K562 (cell line): ENCODE measurements at regions not wholly inside any gene's neighbourhood (a gene's known extent, or its start where the extent isn't known, plus 50 kb on each side); places are given as distances from the start of the nearest gene placed in this dataset.

Experiments used
- ATAC-seq: fragments of 200-7000 bp; cut with Tn5 transposase; 3 replicates; pipeline ENCODE4 v1.9.1; 2020; ENCODE audit warnings: moderate library complexity
- BruUV-seq: library from RNA; stranded (reverse); fragments of 400-500 nt; replicated peaks from 2 replicates; lab custom pipeline; 2021; lab: Mats Ljungman, UMichigan
- CTCF ChIA-PET: fragments of 300-600 bp; formaldehyde crosslinking; extraction: SDS; loops from one replicate; lab custom pipeline; 2021; ENCODE audit warnings: low intra/inter-chr PET ratio; lab: Yijun Ruan, JAX
- POLR2A ChIA-PET: fragments of 300-600, 350-650 bp; sonication (Branson Sonifier 250); formaldehyde crosslinking; extraction: SDS; loops from one replicate; lab custom pipeline; 2021; ENCODE audit warnings: antibody characterized with exemption, inconsistent platforms; lab: Yijun Ruan, JAX
- DNase-seq, 4 experiments: peaks; one replicate each; pipeline versions ENCODE4 v3.0.0 to v3.0.0-alpha.2; 2011 to 2018; ENCODE audit warnings: low spot score in 3 of 4, mixed read lengths in 3 of 4; ENCODE audit errors: extremely low read depth in 1 of 4
- FAIRE-seq: peaks from 2 replicates; lab custom pipeline; 2011; peaks lifted over from hg19 to GRCh38; lab: Jason Lieb, UNC
- H2AFZ ChIP-seq: 2 replicates; pipeline ENCODE4 v1.6.0; 2011; ENCODE audit warnings: low read depth, low read length, control low read depth, inconsistent platforms
- H3K27ac ChIP-seq: fragments of 200-600 bp; 3 replicates; pipeline ENCODE4 v1.8.0; 2011; ENCODE audit warnings: low read depth, mild to moderate bottlenecking, control low read depth, inconsistent platforms, low read length, moderate library complexity, mixed read lengths; ENCODE audit errors: extremely low read depth
- H3K27me3 ChIP-seq, 2 experiments: fragments of 300-600 bp in 1 of 2; 2 replicates in 1 of 2; 3 replicates in 1 of 2; pipeline versions ENCODE4 v1.6.0 to v1.8.0; 2011; ENCODE audit warnings: inconsistent platforms in 2 of 2, low read length in 2 of 2, mild to moderate bottlenecking in 1 of 2, mixed read lengths in 1 of 2, moderate library complexity in 1 of 2; ENCODE audit not compliant: control insufficient read depth in 2 of 2, insufficient read depth in 2 of 2
- H3K36me3 ChIP-seq: fragments of 300-600 bp; 3 replicates; pipeline ENCODE4 v1.8.0; 2011; ENCODE audit warnings: mild to moderate bottlenecking, low read length, inconsistent platforms; ENCODE audit not compliant: control insufficient read depth, insufficient read depth
- H3K4me1 ChIP-seq, 2 experiments: fragments of 200-600 bp in 1 of 2; replicated peaks in 1 of 2; 2 replicates in 1 of 2; 3 replicates in 1 of 2; pipeline versions ENCODE4 v1.5.1 to v1.8.0; 2011; ENCODE audit warnings: inconsistent platforms in 2 of 2, low read length in 2 of 2, mild to moderate bottlenecking in 1 of 2, mixed read lengths in 1 of 2, moderate library complexity in 1 of 2; ENCODE audit not compliant: control insufficient read depth in 2 of 2, insufficient read depth in 2 of 2
- H3K4me2 ChIP-seq: 2 replicates; pipeline ENCODE4 v1.6.1; 2011; ENCODE audit warnings: low read length, control low read depth, inconsistent platforms, mixed read lengths; ENCODE audit not compliant: insufficient read depth
- H3K4me3 ChIP-seq: fragments of 200-600 bp; sonication (generic), shearing (Covaris generic); 2 replicates; pipeline ENCODE4 v1.5.1; 2016; ENCODE audit warnings: control low read depth, inconsistent platforms
- H3K79me2 ChIP-seq: fragments of 200-600 bp; 3 replicates; pipeline ENCODE4 v1.8.0; 2011; ENCODE audit warnings: low read length, inconsistent platforms; ENCODE audit not compliant: control insufficient read depth, insufficient read depth
- H3K9ac ChIP-seq, 2 experiments: 2 replicates each; pipeline versions ENCODE4 v1.6.0 to v1.6.1; 2011; ENCODE audit warnings: low read depth in 2 of 2, low read length in 2 of 2, control low read depth in 1 of 2, inconsistent platforms in 1 of 2, mild to moderate bottlenecking in 1 of 2, mixed read lengths in 1 of 2; ENCODE audit not compliant: insufficient read depth in 1 of 2
- H3K9me1 ChIP-seq: one replicate; pipeline ENCODE4 v1.6.0; 2011; ENCODE audit warnings: inconsistent platforms, mild to moderate bottlenecking, low read length, moderate library complexity; ENCODE audit not compliant: control insufficient read depth, insufficient read depth
- H3K9me3 ChIP-seq: replicated peaks from 2 replicates; pipeline ENCODE4 v1.5.1; 2011; ENCODE audit warnings: low read depth, low read length, inconsistent platforms; ENCODE audit not compliant: control insufficient read depth, insufficient read depth
- H4K20me1 ChIP-seq: replicated peaks from 2 replicates; pipeline ENCODE4 v1.6.1; 2011; ENCODE audit warnings: low read length, inconsistent platforms, mixed read lengths; ENCODE audit not compliant: control insufficient read depth, insufficient read depth
- FOXK1 ChIP-seq: sonication (generic); formaldehyde crosslinking; IDR thresholded peaks from 2 replicates; pipeline ENCODE4 v1.8.0; 2022; ENCODE audit warnings: missing genetic modification reagents, mild to moderate bottlenecking, borderline replicate concordance
- GATAD2B ChIP-seq: fragments of 450-650 bp; IDR thresholded peaks from 2 replicates; pipeline ENCODE4 v1.6.1; 2017; ENCODE audit warnings: mild to moderate bottlenecking, borderline replicate concordance
- GTF3C2 ChIP-seq: IDR thresholded peaks from 3 replicates; pipeline ENCODE4 v1.6.1; 2011; ENCODE audit warnings: borderline replicate concordance, mild to moderate bottlenecking, moderate library complexity; ENCODE audit not compliant: insufficient read length; ENCODE audit errors: extremely low read depth
- LARP7 ChIP-seq: fragments of 450-650 bp; IDR thresholded peaks from 2 replicates; pipeline ENCODE4 v1.6.1; 2016
- MAFF ChIP-seq: IDR thresholded peaks from 2 replicates; pipeline ENCODE4 v1.6.1; 2012; ENCODE audit warnings: low read length, improper control_type of control experiment
- NRF1 ChIP-seq, 2 experiments: fragments of 450-650 bp; IDR thresholded peaks in 1 of 2; conservative IDR thresholded peaks in 1 of 2; 2 replicates each; pipeline ENCODE4 v1.6.1; 2014; ENCODE audit warnings: mild to moderate bottlenecking in 2 of 2
- PATZ1 ChIP-seq: fragments of 250-450 bp; sonication (Bioruptor Pico); IDR thresholded peaks from 2 replicates; pipeline ENCODE4 v1.5.0; 2020; ENCODE audit warnings: mild to moderate bottlenecking, borderline replicate concordance
- RCOR1 ChIP-seq, 2 experiments: IDR thresholded peaks; 2 replicates each; pipeline ENCODE4 v1.6.1; 2012; ENCODE audit warnings: low read depth in 2 of 2, low read length in 2 of 2, borderline replicate concordance in 1 of 2, improper control_type of control experiment in 1 of 2
- RNF2 ChIP-seq: sonication (generic); IDR thresholded peaks from 2 replicates; pipeline ENCODE4 v1.6.1; 2016
- TCF15 ChIP-seq: fragments of 250-450 bp; sonication (Bioruptor Pico); IDR thresholded peaks from 2 replicates; pipeline ENCODE4 v1.8.0; 2022; ENCODE audit warnings: moderate library complexity, mild to moderate bottlenecking, inconsistent platforms
- TCF3 ChIP-seq: sonication (generic); formaldehyde crosslinking; IDR thresholded peaks from 2 replicates; pipeline ENCODE4 v1.4.0; 2020; ENCODE audit warnings: mild to moderate bottlenecking, missing genetic modification reagents
- XRCC5 ChIP-seq: fragments of 200-400 bp; formaldehyde crosslinking; IDR thresholded peaks from 2 replicates; pipeline ENCODE4 v1.6.1; 2017; ENCODE audit warnings: low read depth, mild to moderate bottlenecking, low read length
- ZFPM2 ChIP-seq: fragments of 250-450 bp; sonication (Bioruptor Pico); IDR thresholded peaks from 2 replicates; pipeline ENCODE4 v1.5.1; 2022; ENCODE audit warnings: mild to moderate bottlenecking
- ZNF140 ChIP-seq: fragments of 250-450 bp; sonication (Bioruptor Pico); IDR thresholded peaks from 2 replicates; pipeline ENCODE4 v1.8.0; 2021; ENCODE audit warnings: moderate library complexity, mild to moderate bottlenecking, inconsistent platforms
- ZNF232 ChIP-seq: sonication (generic); formaldehyde crosslinking; IDR thresholded peaks from 2 replicates; pipeline ENCODE4 v1.8.0; 2022; ENCODE audit warnings: mild to moderate bottlenecking, missing genetic modification reagents
- ZNF408 ChIP-seq: fragments of 250-450 bp; sonication (Bioruptor Pico); IDR thresholded peaks from 2 replicates; pipeline ENCODE4 v1.4.0; 2020; ENCODE audit warnings: low read depth, mild to moderate bottlenecking, moderate library complexity
- ZNF79 ChIP-seq: fragments of 250-450 bp; sonication (Bioruptor Pico); IDR thresholded peaks from 2 replicates; pipeline ENCODE4 v1.4.0; 2020; ENCODE audit warnings: low read depth, mild to moderate bottlenecking, moderate library complexity
- WGBS: fragments of 100-300 bp; shearing (Covaris generic); methylation state at CpG from one replicate; pipeline ENCODE4 v1.1.6; 2016; ENCODE audit warnings: low coverage, mixed read lengths; ENCODE audit not compliant: insufficient coverage; ENCODE audit errors: missing lambda C conversion rate; 5-methylcytosine and 5-hydroxymethylcytosine counted together
- in situ Hi-C: fragments of 300-500 bp; cut with MboI; formaldehyde crosslinking; loops from 4 replicates; pipeline ENCODE4 v1.15.0; 2018; ENCODE audit warnings: inconsistent platforms, mixed read lengths
- intact Hi-C: fragments of 100-400 bp; cut with micrococcal nuclease; formaldehyde crosslinking; loops from 2 replicates; pipeline ENCODE4 v1.14.2; 2022

GRCh38 chr3:154967090-154967489 lies 113.0 kb upstream of the MME start (continued):
- no peak for TF ChIP-seq RNF2
- no peak for TF ChIP-seq ZNF140 (CRISPR knock-in tag)
- no peak for TF ChIP-seq MAFF
- no peak for TF ChIP-seq PATZ1 (CRISPR knock-in tag)

GRCh38 chr3:154956815-154957214 lies 123.3 kb upstream of the MME start:
- in situ Hi-C loops = no loop called here
- CTCF ChIA-PET = no interaction called here

More at GRCh38 chr3:154956815-154957214, 123.3 kb upstream of the MME start:
- Histone ChIP-seq H3K79me2 (no peaks in the 10 kb centered on the region), H3K4me2 (no peak overlapping the region), H3K9me1 (no peaks in the 10 kb centered on the region), H3K36me3 (no peaks in the 10 kb centered on the region), H3K4me1 (no peaks in the 10 kb centered on the region)
- intact Hi-C loops = loop anchor here (10.0 kb wide), 1 partner anchor 218 kb away; no protein-coding TSS in a partner anchor
- ATAC-seq = no peak
- BruUV-seq = no TSS peak
- TF ChIP-seq LARP7 (no peak), ZNF79 (CRISPR knock-in tag) (no peak), GATAD2B (no peak), TCF15 (no peak), XRCC5 (no peak), FOXK1 (CRISPR knock-in tag) (no peak), ZFPM2 (CRISPR knock-in tag) (no peak), ZNF408 (CRISPR knock-in tag) (no peak), RCOR1 (IDR thresholded peaks at IDR 0.05; ENCODE audit: borderline replicate concordance in 1 of 2, low read depth in 2 of 2, low read length in 2 of 2) (no peak), NRF1 (conservative IDR thresholded peaks at IDR 0.05 in 1 of 2, IDR thresholded peaks at IDR 0.05 in 1 of 2) (no peak), TCF3 (CRISPR knock-in tag) (no peak), ZNF232 (CRISPR knock-in tag) (no peak), GTF3C2 (no peak)
- TF ChIP-seq, all 486 proteins: peak for 0
- FAIRE-seq (no peak), DNase-seq (no peak)
- H3K27ac ChIP-seq = no peak overlapping the region
- H3K9ac ChIP-seq = no peak overlapping the region
- H2AFZ ChIP-seq = no peak overlapping the region
- no peaks in the 10 kb centered on the region for H4K20me1 ChIP-seq
- no peak overlapping the region for H3K4me3 ChIP-seq
- 0% methylated on average over 1 of the region's 1 CpG for WGBS
- H3K27me3 ChIP-seq = no peaks in the 10 kb centered on the region
- no peaks in the 10 kb centered on the region for H3K9me3 ChIP-seq
- POLR2A ChIA-PET = no interaction called here
